ENCODE measurements at regions not wholly inside any gene's neighbourhood (a gene's known extent, or its start where the extent isn't known, plus 50 kb on each side); places are given as distances from the start of the nearest gene placed in this dataset.

DNA sequence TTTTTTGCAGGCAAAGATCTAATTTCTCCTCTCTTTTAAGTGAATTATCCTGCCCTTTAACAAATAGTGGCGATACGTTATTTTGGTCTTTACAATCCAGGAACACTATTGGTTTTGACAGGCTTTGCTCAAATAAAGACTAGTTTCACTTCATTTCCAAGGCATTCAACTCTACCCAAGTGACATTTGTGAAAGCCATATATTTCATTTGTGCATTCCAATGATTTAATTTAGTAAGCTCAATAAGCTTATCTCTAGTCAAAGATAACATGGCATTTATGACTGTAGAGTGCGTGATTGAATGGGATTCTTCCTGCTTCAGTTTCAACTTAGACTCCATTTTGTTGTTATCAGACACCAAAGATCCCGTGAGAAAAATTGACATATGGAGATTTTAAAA is 959.8 kb downstream of the ADGRL3 start:
- DNase-seq (ENCODE audit: low read depth in 2 of 2): no peak

DNA sequence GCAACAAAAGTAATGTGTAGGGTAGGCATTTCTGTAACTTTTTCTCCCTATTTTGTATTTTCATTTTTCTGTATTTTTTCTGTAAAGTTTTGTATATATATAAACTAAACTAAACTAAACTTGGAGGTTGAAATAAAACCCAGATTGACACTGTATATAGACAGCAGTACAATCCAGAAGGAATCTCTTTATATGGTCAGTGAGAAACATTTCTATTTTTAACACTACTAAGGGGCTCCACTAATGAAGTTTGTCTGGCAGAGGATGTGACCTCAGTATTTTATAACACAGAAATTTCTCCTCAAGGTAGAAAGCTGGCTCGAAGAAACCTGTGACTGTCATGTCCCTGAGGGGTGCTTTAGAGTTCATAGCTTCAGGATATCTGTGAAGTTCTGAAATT is 959.2 kb downstream of the ADGRL3 start:
- no peak for DNase-seq (ENCODE audit: low read depth in 2 of 2)

GRCh38 chr4:62156205-62156604 is 956.1 kb downstream of the ADGRL3 start:
- no peak for DNase-seq (ENCODE audit: low read depth in 2 of 2)

GRCh38 chr4:62145276-62145675 is 945.1 kb downstream of the ADGRL3 start:
- no peak for DNase-seq (ENCODE audit: low read depth in 2 of 2)

DNA sequence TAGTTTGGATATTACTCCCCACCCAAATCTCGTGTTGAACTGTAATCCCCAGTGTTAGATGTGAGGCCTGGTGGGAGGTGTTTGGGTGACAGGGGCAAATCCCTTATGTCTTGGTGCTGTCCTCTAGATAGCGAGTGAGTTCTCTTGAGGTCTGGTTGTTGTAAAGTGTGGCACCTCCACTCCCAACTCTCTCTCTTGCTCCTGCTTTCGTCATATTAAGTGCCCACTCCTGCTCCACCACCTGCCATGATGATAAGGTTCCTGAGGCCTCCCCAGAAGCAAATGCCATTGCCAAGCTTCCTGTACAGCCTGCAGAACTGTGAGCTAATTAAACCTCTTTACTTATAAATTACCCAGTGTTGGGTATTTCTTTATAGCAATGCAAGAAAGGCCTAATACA is 944.3 kb downstream of the ADGRL3 start:
- DNase-seq (ENCODE audit: low read depth in 2 of 2): no peak

GRCh38 chr4:62135565-62136156 is 935.5 kb downstream of the ADGRL3 start:
- DNase-seq (ENCODE audit: low read depth in 2 of 2): no peak

GRCh38 chr4:62133977-62134376 is 933.9 kb downstream of the ADGRL3 start:
- no peak for DNase-seq (ENCODE audit: low read depth in 2 of 2)

- no peak for DNase-seq (ENCODE audit: low read depth in 2 of 2)
Measured at GRCh38 chr4:62133101-62133897, 933.2 kb downstream of the ADGRL3 start.

DNA sequence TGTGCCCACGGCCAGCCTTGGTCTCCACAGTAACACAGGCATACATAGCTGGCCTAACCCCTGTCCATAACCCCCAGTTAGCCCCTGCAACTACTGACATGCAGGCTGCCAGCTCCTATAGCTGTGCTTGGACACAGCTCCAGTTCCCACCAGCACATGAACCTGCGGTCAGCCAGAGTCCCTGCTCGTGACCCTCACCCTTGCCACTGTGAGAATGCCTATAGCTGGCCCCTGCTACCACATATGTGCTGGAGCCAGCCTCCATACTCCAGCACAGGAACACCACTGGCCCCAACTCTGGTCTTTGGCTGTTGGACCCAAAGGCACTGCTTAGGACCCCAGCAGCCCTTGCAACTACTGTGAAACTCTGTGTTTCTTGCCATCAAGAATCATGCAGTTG is 930.9 kb downstream of the ADGRL3 start:
- DNase-seq (ENCODE audit: low read depth in 2 of 2): no peak

- no peak for DNase-seq (ENCODE audit: low read depth in 2 of 2)
Measured at GRCh38 chr4:62130637-62131036, 930.5 kb downstream of the ADGRL3 start.

DNA sequence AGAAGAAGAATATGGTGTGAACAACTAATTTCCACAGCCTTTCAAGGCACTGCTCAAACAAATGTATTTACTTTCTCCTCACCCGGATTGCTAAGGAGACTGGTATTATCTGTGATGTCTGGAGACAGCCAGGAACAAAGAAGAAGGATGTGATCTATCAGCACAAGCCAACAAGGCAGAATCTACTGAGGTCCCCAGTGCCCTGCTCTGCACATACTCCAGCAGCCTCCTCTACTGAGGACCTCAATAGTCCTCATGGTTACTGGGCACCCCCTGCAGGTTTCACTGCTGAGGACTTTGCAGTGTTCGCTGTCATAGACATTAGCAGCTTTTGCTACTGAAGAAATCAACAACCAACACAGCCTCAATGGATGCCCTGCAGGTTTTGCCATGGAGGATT is 930.1 kb downstream of the ADGRL3 start:
- DNase-seq (ENCODE audit: low read depth in 2 of 2): no peak
